NB4 (cell line): ENCODE measurements at regions not wholly inside any gene's neighbourhood (a gene's known extent, or its start where the extent isn't known, plus 50 kb on each side); places are given as distances from the start of the nearest gene placed in this dataset.

Source experiments
- MYC ChIP-seq: IDR thresholded peaks from 2 replicates; pipeline ENCODE4 v1.6.1; 2011; ENCODE audit warnings: low read depth, low read length
- POLR2A ChIP-seq: IDR thresholded peaks from 2 replicates; pipeline ENCODE4 v1.6.1; 2011; ENCODE audit warnings: mild to moderate bottlenecking; ENCODE audit not compliant: insufficient read length; ENCODE audit errors: extremely low read depth
- TF ChIP-seq, protein P1 (sequence below): IDR thresholded peaks from one replicate; pipeline ENCODE4 v1.5.1; 2012; ENCODE audit warnings: low read depth, low read length

- no peak for TF ChIP-seq MYC
- no peak for TF ChIP-seq POLR2A
- TF ChIP-seq, protein P1, sequence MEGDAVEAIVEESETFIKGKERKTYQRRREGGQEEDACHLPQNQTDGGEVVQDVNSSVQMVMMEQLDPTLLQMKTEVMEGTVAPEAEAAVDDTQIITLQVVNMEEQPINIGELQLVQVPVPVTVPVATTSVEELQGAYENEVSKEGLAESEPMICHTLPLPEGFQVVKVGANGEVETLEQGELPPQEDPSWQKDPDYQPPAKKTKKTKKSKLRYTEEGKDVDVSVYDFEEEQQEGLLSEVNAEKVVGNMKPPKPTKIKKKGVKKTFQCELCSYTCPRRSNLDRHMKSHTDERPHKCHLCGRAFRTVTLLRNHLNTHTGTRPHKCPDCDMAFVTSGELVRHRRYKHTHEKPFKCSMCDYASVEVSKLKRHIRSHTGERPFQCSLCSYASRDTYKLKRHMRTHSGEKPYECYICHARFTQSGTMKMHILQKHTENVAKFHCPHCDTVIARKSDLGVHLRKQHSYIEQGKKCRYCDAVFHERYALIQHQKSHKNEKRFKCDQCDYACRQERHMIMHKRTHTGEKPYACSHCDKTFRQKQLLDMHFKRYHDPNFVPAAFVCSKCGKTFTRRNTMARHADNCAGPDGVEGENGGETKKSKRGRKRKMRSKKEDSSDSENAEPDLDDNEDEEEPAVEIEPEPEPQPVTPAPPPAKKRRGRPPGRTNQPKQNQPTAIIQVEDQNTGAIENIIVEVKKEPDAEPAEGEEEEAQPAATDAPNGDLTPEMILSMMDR: no peak
Observed at GRCh38 chr14:101695659-101696058, 65.8 kb upstream of the PPP2R5C start.
